ENCODE measurements at regions not wholly inside any gene's neighbourhood (a gene's known extent, or its start where the extent isn't known, plus 50 kb on each side); places are given as distances from the start of the nearest gene placed in this dataset.

DNA sequence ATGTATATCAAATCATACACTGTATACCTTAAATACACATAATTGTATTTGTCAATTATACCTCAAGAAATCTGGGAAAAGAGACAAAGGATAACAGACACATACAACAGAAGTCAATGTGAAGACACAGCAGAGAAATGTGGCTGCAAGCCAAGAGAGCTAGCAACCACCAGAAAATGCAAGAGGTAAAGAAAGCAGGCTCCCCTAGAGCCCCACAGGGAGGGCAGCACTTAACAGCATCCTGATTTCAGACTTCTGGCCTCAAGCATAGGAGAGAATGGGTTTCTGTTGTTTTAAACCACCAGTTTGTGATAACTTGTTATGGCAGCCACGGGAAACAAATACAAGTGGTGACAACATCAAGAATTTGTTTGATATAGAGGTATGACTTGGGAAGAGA lies 1197.2 kb downstream of the SORCS1 start:
- TF ChIP-seq, protein P1, sequence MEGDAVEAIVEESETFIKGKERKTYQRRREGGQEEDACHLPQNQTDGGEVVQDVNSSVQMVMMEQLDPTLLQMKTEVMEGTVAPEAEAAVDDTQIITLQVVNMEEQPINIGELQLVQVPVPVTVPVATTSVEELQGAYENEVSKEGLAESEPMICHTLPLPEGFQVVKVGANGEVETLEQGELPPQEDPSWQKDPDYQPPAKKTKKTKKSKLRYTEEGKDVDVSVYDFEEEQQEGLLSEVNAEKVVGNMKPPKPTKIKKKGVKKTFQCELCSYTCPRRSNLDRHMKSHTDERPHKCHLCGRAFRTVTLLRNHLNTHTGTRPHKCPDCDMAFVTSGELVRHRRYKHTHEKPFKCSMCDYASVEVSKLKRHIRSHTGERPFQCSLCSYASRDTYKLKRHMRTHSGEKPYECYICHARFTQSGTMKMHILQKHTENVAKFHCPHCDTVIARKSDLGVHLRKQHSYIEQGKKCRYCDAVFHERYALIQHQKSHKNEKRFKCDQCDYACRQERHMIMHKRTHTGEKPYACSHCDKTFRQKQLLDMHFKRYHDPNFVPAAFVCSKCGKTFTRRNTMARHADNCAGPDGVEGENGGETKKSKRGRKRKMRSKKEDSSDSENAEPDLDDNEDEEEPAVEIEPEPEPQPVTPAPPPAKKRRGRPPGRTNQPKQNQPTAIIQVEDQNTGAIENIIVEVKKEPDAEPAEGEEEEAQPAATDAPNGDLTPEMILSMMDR (IDR thresholded peaks at IDR 0.05): no peak
- no peak for TF ChIP-seq POLR2A (IDR thresholded peaks at IDR 0.05)

Data from lower leg skin (tissue), 3 donors.